DND-41 (cell line): ENCODE measurements at regions not wholly inside any gene's neighbourhood (a gene's known extent, or its start where the extent isn't known, plus 50 kb on each side); places are given as distances from the start of the nearest gene placed in this dataset.
"Not testable (repeated sequence)": the region's sequence is repeated elsewhere in the genome, so short reads cannot be mapped to it uniquely, and the experiment has no call there.

ENCODE experiments used
- ATAC-seq: fragments of 200-7000 bp; cut with Tn5 transposase; 3 replicates; pipeline ENCODE4 v1.9.1; 2021; ENCODE audit warnings: low read depth; ENCODE audit not compliant: insufficient read depth
- DNase-seq: peaks from one replicate; pipeline ENCODE4 v3.0.0-alpha.2; 2020
- H2AFZ ChIP-seq: 2 replicates; pipeline ENCODE4 v1.6.0; 2012; ENCODE audit warnings: low read depth, low read length
- H3K27ac ChIP-seq: 2 replicates; pipeline ENCODE4 v1.5.1; 2012; ENCODE audit warnings: low read length, inconsistent platforms
- H3K27me3 ChIP-seq: fragments of 200-600 bp; sonication (generic); 2 replicates; pipeline ENCODE4 v1.6.0; 2012; ENCODE audit warnings: low read length, mild to moderate bottlenecking, inconsistent platforms; ENCODE audit not compliant: insufficient read depth, poor library complexity
- H3K36me3 ChIP-seq: 2 replicates; pipeline ENCODE4 v1.5.1; 2012; ENCODE audit warnings: low read length, inconsistent platforms; ENCODE audit not compliant: insufficient read depth
- H3K4me1 ChIP-seq: 2 replicates; pipeline ENCODE4 v1.5.1; 2012; ENCODE audit warnings: mild to moderate bottlenecking, low read length; ENCODE audit not compliant: insufficient read depth
- H3K4me2 ChIP-seq: 2 replicates; pipeline ENCODE4 v1.6.0; 2012; ENCODE audit warnings: mild to moderate bottlenecking, moderate library complexity, low read length, inconsistent platforms; ENCODE audit not compliant: insufficient read depth
- H3K4me3 ChIP-seq, 2 experiments: fragments of 200-600 bp in 1 of 2; shearing (Covaris generic) in 1 of 2; 2 replicates each; pipeline ENCODE4 v1.5.1; 2012 to 2016; ENCODE audit warnings: inconsistent platforms in 2 of 2, low read length in 2 of 2, mild to moderate bottlenecking in 2 of 2, low read depth in 1 of 2, moderate library complexity in 1 of 2
- H3K79me2 ChIP-seq: 2 replicates; pipeline ENCODE4 v1.6.0; 2012; ENCODE audit warnings: low read length, inconsistent platforms; ENCODE audit not compliant: insufficient read depth
- H3K9ac ChIP-seq: 2 replicates; pipeline ENCODE4 v1.6.0; 2012; ENCODE audit warnings: low read depth, mild to moderate bottlenecking, inconsistent platforms, low read length, moderate library complexity
- H3K9me3 ChIP-seq: 2 replicates; pipeline ENCODE4 v1.5.1; 2012; ENCODE audit warnings: low read length, moderate library complexity, mild to moderate bottlenecking, inconsistent platforms; ENCODE audit not compliant: insufficient read depth, severe bottlenecking
- H4K20me1 ChIP-seq: 2 replicates; pipeline ENCODE4 v1.6.0; 2012; ENCODE audit warnings: low read length; ENCODE audit not compliant: insufficient read depth
- EZH2 ChIP-seq: IDR thresholded peaks from 3 replicates; pipeline ENCODE4 v1.6.1; 2012; ENCODE audit warnings: borderline replicate concordance, low read depth, mild to moderate bottlenecking, moderate library complexity, low read length, inconsistent platforms; ENCODE audit not compliant: severe bottlenecking
- TF ChIP-seq, protein P1 (sequence below): IDR thresholded peaks from 2 replicates; pipeline ENCODE4 v1.5.1; 2012; ENCODE audit warnings: borderline replicate concordance, low read length, moderate library complexity, mild to moderate bottlenecking; ENCODE audit not compliant: poor library complexity, severe bottlenecking; ENCODE audit errors: extremely low read depth

DNA sequence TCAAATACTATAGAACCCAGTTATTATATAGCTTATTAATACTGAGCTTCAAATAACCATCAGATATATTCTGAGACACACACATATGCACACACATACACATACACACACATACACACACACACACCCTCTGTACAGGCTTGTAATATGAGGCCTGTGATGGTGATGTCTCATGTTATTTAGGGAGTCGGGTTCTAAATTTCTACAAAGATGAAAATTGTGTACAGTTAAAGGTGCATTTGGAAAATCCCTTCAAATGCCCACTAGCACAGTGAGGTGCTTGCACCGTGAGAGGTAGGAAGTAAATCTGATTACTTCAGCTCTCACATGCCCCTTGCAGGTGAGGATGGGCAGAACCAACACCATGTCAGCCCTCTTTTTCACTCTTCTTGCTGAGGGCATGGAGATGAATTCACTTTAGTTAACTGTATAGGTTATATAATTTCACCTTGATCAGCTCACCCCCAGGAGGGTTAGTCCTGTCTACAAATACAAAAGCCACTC is 294.5 kb upstream of the PROK2 start:
- Histone ChIP-seq H3K27ac (no peak overlapping the region), H3K4me2 (no peak overlapping the region), H3K36me3 (no peaks in the 10 kb centered on the region), H3K27me3 (no peaks in the 10 kb centered on the region), H3K4me3 (no peak overlapping the region), H2AFZ (no peak overlapping the region), H3K9me3 (peaks cover 12% of the 10 kb centered on the region), H3K79me2 (no peaks in the 10 kb centered on the region), H4K20me1 (no peaks in the 10 kb centered on the region), H3K9ac (no peak overlapping the region), H3K4me1 (peaks cover 52% of the 10 kb centered on the region)
- DNase-seq: no peak
- no peak for TF ChIP-seq EZH2
- TF ChIP-seq, protein P1, sequence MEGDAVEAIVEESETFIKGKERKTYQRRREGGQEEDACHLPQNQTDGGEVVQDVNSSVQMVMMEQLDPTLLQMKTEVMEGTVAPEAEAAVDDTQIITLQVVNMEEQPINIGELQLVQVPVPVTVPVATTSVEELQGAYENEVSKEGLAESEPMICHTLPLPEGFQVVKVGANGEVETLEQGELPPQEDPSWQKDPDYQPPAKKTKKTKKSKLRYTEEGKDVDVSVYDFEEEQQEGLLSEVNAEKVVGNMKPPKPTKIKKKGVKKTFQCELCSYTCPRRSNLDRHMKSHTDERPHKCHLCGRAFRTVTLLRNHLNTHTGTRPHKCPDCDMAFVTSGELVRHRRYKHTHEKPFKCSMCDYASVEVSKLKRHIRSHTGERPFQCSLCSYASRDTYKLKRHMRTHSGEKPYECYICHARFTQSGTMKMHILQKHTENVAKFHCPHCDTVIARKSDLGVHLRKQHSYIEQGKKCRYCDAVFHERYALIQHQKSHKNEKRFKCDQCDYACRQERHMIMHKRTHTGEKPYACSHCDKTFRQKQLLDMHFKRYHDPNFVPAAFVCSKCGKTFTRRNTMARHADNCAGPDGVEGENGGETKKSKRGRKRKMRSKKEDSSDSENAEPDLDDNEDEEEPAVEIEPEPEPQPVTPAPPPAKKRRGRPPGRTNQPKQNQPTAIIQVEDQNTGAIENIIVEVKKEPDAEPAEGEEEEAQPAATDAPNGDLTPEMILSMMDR: no peak
- no peak for ATAC-seq

DNA sequence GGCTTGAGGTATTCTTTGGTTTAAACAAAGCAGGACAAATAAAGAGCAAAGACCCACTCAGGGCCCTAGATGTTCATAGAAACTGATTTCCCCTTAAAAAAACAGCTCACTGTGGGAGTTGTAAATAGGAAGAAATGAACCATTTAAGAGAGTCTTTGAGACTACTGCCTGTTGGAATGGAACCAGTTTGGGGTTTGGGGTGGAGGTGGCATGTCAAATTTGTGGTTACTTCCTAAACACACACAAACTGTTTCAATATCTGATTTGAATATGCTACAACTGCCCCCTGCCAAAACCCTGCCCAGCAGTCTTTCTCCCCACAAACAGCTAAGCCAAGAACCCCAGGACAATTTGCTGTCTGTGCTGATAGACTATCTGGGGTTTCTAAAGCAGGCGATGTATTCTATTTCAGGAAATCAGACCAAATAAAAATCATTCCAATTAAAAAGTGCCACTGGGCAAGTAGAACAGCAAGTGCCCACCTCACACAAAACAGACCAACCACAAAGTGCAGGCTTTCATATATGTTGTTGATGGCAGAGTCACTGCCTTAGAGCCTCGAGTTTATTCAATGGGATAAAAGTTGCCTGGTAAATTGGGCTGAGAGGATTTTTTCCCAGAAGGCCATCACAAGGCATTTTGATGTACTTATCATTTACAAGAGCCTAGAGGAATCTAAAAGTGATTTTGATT is 293.9 kb upstream of the PROK2 start:
- Histone ChIP-seq H3K4me2 (no peak overlapping the region), H3K4me3 (no peak overlapping the region), H3K27me3 (no peaks in the 10 kb centered on the region), H3K9me3 (peaks cover 14% of the 10 kb centered on the region), H3K4me1 (peaks cover 46% of the 10 kb centered on the region), H3K36me3 (no peaks in the 10 kb centered on the region), H4K20me1 (no peaks in the 10 kb centered on the region), H2AFZ (no peak overlapping the region), H3K9ac (no peak overlapping the region), H3K27ac (no peak overlapping the region), H3K79me2 (no peaks in the 10 kb centered on the region)
- ATAC-seq (no peak), DNase-seq (no peak)
- no peak for TF ChIP-seq EZH2
- TF ChIP-seq, protein P1: no peak

DNA sequence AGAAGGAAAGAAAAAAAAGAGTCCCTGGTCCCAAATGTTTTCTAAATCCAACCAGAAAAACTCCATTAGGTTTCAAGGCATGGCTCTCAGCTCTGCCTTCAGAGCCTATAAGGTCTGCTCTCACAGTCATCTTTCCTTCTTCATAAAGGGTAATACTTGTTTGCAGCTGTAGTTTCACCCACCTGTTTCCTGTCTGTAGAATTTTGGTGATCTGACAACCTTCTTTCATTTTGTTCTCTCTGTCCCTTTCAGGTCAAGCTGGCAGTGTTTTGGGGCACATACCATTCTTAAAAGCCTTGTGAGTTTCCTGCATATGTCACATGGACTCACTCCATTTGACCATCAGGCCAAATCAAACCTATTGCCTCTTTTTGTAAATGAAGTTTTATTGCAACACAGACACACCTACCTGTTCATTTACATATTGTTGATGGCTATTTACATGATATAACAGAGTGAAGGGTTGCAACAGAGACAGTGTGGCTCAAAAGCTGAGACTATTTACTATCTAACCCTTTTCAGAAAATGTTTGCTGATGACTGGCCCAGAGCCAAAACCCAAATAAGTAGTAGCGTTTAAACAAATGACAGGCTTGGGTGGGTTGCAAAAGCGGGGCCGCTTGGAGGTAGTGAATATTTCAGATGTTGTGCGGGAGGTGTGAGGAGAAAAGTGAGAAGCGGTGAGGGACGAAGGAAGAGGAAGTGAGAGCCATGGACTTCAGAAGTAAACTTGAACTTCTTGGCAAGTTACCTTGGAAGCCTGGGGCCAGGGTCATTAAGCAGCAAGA is 292.7 kb upstream of the PROK2 start:
- H2AFZ ChIP-seq: no peak overlapping the region; the same call in 1 of the 2 replicates
- H3K9me3 ChIP-seq: peaks cover 16% of the 10 kb centered on the region
- H3K79me2 ChIP-seq: no peaks in the 10 kb centered on the region
- TF ChIP-seq EZH2: no peak
- H3K4me2 ChIP-seq: no peak overlapping the region
- DNase-seq (no peak), ATAC-seq (peak; percentile 58)
- no peaks in the 10 kb centered on the region for H3K27me3 ChIP-seq
- no peak overlapping the region for H3K27ac ChIP-seq
- peaks cover 34% of the 10 kb centered on the region for H3K4me1 ChIP-seq
- H3K4me3 ChIP-seq: no peak overlapping the region
- no peaks in the 10 kb centered on the region for H3K36me3 ChIP-seq
- H4K20me1 ChIP-seq: no peaks in the 10 kb centered on the region
- no peak overlapping the region for H3K9ac ChIP-seq

DNA sequence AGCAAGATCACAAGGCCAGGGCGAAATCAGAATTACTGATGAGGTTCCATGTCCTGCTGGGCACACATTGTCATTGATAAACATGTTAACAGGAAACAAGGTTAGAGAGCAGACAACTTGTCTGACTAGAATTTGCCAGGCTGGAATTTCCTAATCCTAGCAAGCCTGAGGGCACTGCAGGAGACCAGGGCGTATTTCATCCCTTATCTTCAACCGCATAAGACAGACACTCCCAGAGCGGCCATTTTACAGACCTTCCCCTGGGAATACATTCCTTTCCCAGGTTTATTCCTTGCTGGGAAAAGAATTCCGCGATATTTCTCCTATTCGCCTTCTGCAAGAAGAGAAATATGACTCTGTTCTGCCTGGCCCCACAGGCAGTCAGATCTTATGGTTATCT is 290.9 kb upstream of the PROK2 start:
- H3K27ac ChIP-seq, ATAC-seq, H3K36me3 ChIP-seq, H4K20me1 ChIP-seq, H2AFZ ChIP-seq, H3K9ac ChIP-seq, H3K4me3 ChIP-seq, H3K27me3 ChIP-seq, DNase-seq, H3K4me2 ChIP-seq, H3K79me2 ChIP-seq: not testable (repeated sequence)
- Histone ChIP-seq H3K4me1 (peaks cover 19% of the 10 kb centered on the region), H3K9me3 (peaks cover 16% of the 10 kb centered on the region)
